DND-41 (cell line): ENCODE measurements at regions not wholly inside any gene's neighbourhood (a gene's known extent, or its start where the extent isn't known, plus 50 kb on each side); places are given as distances from the start of the nearest gene placed in this dataset.

Source experiments
- ATAC-seq: fragments of 200-7000 bp; cut with Tn5 transposase; 3 replicates; pipeline ENCODE4 v1.9.1; 2021; ENCODE audit warnings: low read depth; ENCODE audit not compliant: insufficient read depth
- DNase-seq: peaks from one replicate; pipeline ENCODE4 v3.0.0-alpha.2; 2020
- H2AFZ ChIP-seq: 2 replicates; pipeline ENCODE4 v1.6.0; 2012; ENCODE audit warnings: low read depth, low read length
- H3K27ac ChIP-seq: 2 replicates; pipeline ENCODE4 v1.5.1; 2012; ENCODE audit warnings: low read length, inconsistent platforms
- H3K27me3 ChIP-seq: fragments of 200-600 bp; sonication (generic); 2 replicates; pipeline ENCODE4 v1.6.0; 2012; ENCODE audit warnings: low read length, mild to moderate bottlenecking, inconsistent platforms; ENCODE audit not compliant: insufficient read depth, poor library complexity
- H3K36me3 ChIP-seq: 2 replicates; pipeline ENCODE4 v1.5.1; 2012; ENCODE audit warnings: low read length, inconsistent platforms; ENCODE audit not compliant: insufficient read depth
- H3K4me1 ChIP-seq: 2 replicates; pipeline ENCODE4 v1.5.1; 2012; ENCODE audit warnings: mild to moderate bottlenecking, low read length; ENCODE audit not compliant: insufficient read depth
- H3K4me2 ChIP-seq: 2 replicates; pipeline ENCODE4 v1.6.0; 2012; ENCODE audit warnings: mild to moderate bottlenecking, moderate library complexity, low read length, inconsistent platforms; ENCODE audit not compliant: insufficient read depth
- H3K4me3 ChIP-seq, 2 experiments: fragments of 200-600 bp in 1 of 2; shearing (Covaris generic) in 1 of 2; 2 replicates each; pipeline ENCODE4 v1.5.1; 2012 to 2016; ENCODE audit warnings: inconsistent platforms in 2 of 2, low read length in 2 of 2, mild to moderate bottlenecking in 2 of 2, low read depth in 1 of 2, moderate library complexity in 1 of 2
- H3K79me2 ChIP-seq: 2 replicates; pipeline ENCODE4 v1.6.0; 2012; ENCODE audit warnings: low read length, inconsistent platforms; ENCODE audit not compliant: insufficient read depth
- H3K9ac ChIP-seq: 2 replicates; pipeline ENCODE4 v1.6.0; 2012; ENCODE audit warnings: low read depth, mild to moderate bottlenecking, inconsistent platforms, low read length, moderate library complexity
- H3K9me3 ChIP-seq: 2 replicates; pipeline ENCODE4 v1.5.1; 2012; ENCODE audit warnings: low read length, moderate library complexity, mild to moderate bottlenecking, inconsistent platforms; ENCODE audit not compliant: insufficient read depth, severe bottlenecking
- H4K20me1 ChIP-seq: 2 replicates; pipeline ENCODE4 v1.6.0; 2012; ENCODE audit warnings: low read length; ENCODE audit not compliant: insufficient read depth
- CTCF ChIP-seq: IDR thresholded peaks from 2 replicates; pipeline ENCODE4 v1.5.1; 2012; ENCODE audit warnings: borderline replicate concordance, low read length, moderate library complexity, mild to moderate bottlenecking; ENCODE audit not compliant: poor library complexity, severe bottlenecking; ENCODE audit errors: extremely low read depth
- EZH2 ChIP-seq: IDR thresholded peaks from 3 replicates; pipeline ENCODE4 v1.6.1; 2012; ENCODE audit warnings: borderline replicate concordance, low read depth, mild to moderate bottlenecking, moderate library complexity, low read length, inconsistent platforms; ENCODE audit not compliant: severe bottlenecking

GRCh38 chr1:229088711-229089110 lies 182.2 kb upstream of the RAB4A start:
- no peak for DNase-seq
- no peaks in the 10 kb centered on the region for H3K4me1 ChIP-seq
- H3K9ac ChIP-seq: no peak overlapping the region
- H3K4me2 ChIP-seq: no peak overlapping the region
- peaks cover 12% of the 10 kb centered on the region for H3K27me3 ChIP-seq
- no peaks in the 10 kb centered on the region for H3K79me2 ChIP-seq
- no peaks in the 10 kb centered on the region for H3K36me3 ChIP-seq
- no peaks in the 10 kb centered on the region for H3K9me3 ChIP-seq
- no peak overlapping the region for H3K27ac ChIP-seq
- no peak overlapping the region for H2AFZ ChIP-seq
- ATAC-seq: no peak
- H4K20me1 ChIP-seq: no peaks in the 10 kb centered on the region
- TF ChIP-seq EZH2 (no peak), CTCF (no peak)
- H3K4me3 ChIP-seq: no peak overlapping the region

- Histone ChIP-seq H3K4me2 (no peak overlapping the region), H3K4me3 (no peak overlapping the region), H3K79me2 (no peaks in the 10 kb centered on the region), H3K9me3 (no peaks in the 10 kb centered on the region), H3K36me3 (no peaks in the 10 kb centered on the region), H3K27ac (no peak overlapping the region), H2AFZ (no peak overlapping the region), H3K27me3 (peaks cover 12% of the 10 kb centered on the region), H3K9ac (no peak overlapping the region), H4K20me1 (no peaks in the 10 kb centered on the region), H3K4me1 (no peaks in the 10 kb centered on the region)
- ATAC-seq (no peak), DNase-seq (no peak)
- TF ChIP-seq CTCF (no peak), EZH2 (no peak)
Observed at GRCh38 chr1:229089586-229090208, 181.2 kb upstream of the RAB4A start.

GRCh38 chr1:229091721-229092136 lies 179.2 kb upstream of the RAB4A start:
- no peak overlapping the region for H2AFZ ChIP-seq
- no peaks in the 10 kb centered on the region for H4K20me1 ChIP-seq
- no peaks in the 10 kb centered on the region for H3K4me1 ChIP-seq
- no peaks in the 10 kb centered on the region for H3K36me3 ChIP-seq
- no peak overlapping the region for H3K27ac ChIP-seq
- H3K9me3 ChIP-seq: no peaks in the 10 kb centered on the region
- no peak overlapping the region for H3K4me3 ChIP-seq
- no peak overlapping the region for H3K4me2 ChIP-seq
- H3K9ac ChIP-seq: no peak overlapping the region
- H3K27me3 ChIP-seq: peaks cover 5% of the 10 kb centered on the region
- DNase-seq (no peak), ATAC-seq (no peak)
- TF ChIP-seq CTCF: no peak
- TF ChIP-seq EZH2: no peak
- no peaks in the 10 kb centered on the region for H3K79me2 ChIP-seq
